IMR-90 (cell line): ENCODE measurements at regions not wholly inside any gene's neighbourhood (a gene's known extent, or its start where the extent isn't known, plus 50 kb on each side); places are given as distances from the start of the nearest gene placed in this dataset.

ENCODE experiments used
- CTCF ChIP-seq: conservative IDR thresholded peaks from 2 replicates; pipeline ENCODE4 v1.5.1; 2012; ENCODE audit warnings: mild to moderate bottlenecking, low read depth, low read length, improper control_type of control experiment
- MXI1 ChIP-seq: IDR thresholded peaks from 2 replicates; pipeline ENCODE4 v1.6.1; 2012; ENCODE audit warnings: low read depth, mild to moderate bottlenecking, low read length, moderate library complexity, borderline replicate concordance
- POLR2A ChIP-seq: IDR thresholded peaks from 2 replicates; pipeline ENCODE4 v1.6.1; 2012; ENCODE audit warnings: mild to moderate bottlenecking, low read depth, low read length
- RAD21 ChIP-seq: IDR thresholded peaks from 2 replicates; pipeline ENCODE4 v1.6.1; 2012; ENCODE audit warnings: low read length, improper control_type of control experiment
- RCOR1 ChIP-seq: IDR thresholded peaks from 2 replicates; pipeline ENCODE4 v1.6.1; 2012; ENCODE audit warnings: mild to moderate bottlenecking, low read length, improper control_type of control experiment; ENCODE audit not compliant: insufficient replicate concordance
- SMC3 ChIP-seq: fragments of 150-350 bp; IDR thresholded peaks from 2 replicates; pipeline ENCODE4 v1.6.1; 2016; ENCODE audit warnings: low read depth, mild to moderate bottlenecking, antibody characterized with exemption, low read length, moderate library complexity

GRCh38 chr3:26100176-26100575 is 310.3 kb downstream of the OXSM start:
- no peak for TF ChIP-seq SMC3
- TF ChIP-seq RCOR1, result no peak
- no peak for TF ChIP-seq CTCF
- no peak for TF ChIP-seq MXI1
- TF ChIP-seq POLR2A, result no peak
- TF ChIP-seq RAD21, result no peak
